K562 (cell line): ENCODE measurements at regions not wholly inside any gene's neighbourhood (a gene's known extent, or its start where the extent isn't known, plus 50 kb on each side); places are given as distances from the start of the nearest gene placed in this dataset.

Experiments used
- ATAC-seq: fragments of 200-7000 bp; cut with Tn5 transposase; 3 replicates; pipeline ENCODE4 v1.9.1; 2020; ENCODE audit warnings: moderate library complexity
- BruUV-seq: library from RNA; stranded (reverse); fragments of 400-500 nt; replicated peaks from 2 replicates; lab custom pipeline; 2021; lab: Mats Ljungman, UMichigan
- CTCF ChIA-PET: fragments of 300-600 bp; formaldehyde crosslinking; extraction: SDS; loops from one replicate; lab custom pipeline; 2021; ENCODE audit warnings: low intra/inter-chr PET ratio; lab: Yijun Ruan, JAX
- POLR2A ChIA-PET: fragments of 300-600, 350-650 bp; sonication (Branson Sonifier 250); formaldehyde crosslinking; extraction: SDS; loops from one replicate; lab custom pipeline; 2021; ENCODE audit warnings: antibody characterized with exemption, inconsistent platforms; lab: Yijun Ruan, JAX
- DNase-seq, 4 experiments: peaks; one replicate each; pipeline versions ENCODE4 v3.0.0 to v3.0.0-alpha.2; 2011 to 2018; ENCODE audit warnings: low spot score in 3 of 4, mixed read lengths in 3 of 4; ENCODE audit errors: extremely low read depth in 1 of 4
- FAIRE-seq: peaks from 2 replicates; lab custom pipeline; 2011; peaks lifted over from hg19 to GRCh38; lab: Jason Lieb, UNC
- H2AFZ ChIP-seq: 2 replicates; pipeline ENCODE4 v1.6.0; 2011; ENCODE audit warnings: low read depth, low read length, control low read depth, inconsistent platforms
- H3K27ac ChIP-seq: fragments of 200-600 bp; 3 replicates; pipeline ENCODE4 v1.8.0; 2011; ENCODE audit warnings: low read depth, mild to moderate bottlenecking, control low read depth, inconsistent platforms, low read length, moderate library complexity, mixed read lengths; ENCODE audit errors: extremely low read depth
- H3K27me3 ChIP-seq, 2 experiments: fragments of 300-600 bp in 1 of 2; 2 replicates in 1 of 2; 3 replicates in 1 of 2; pipeline versions ENCODE4 v1.6.0 to v1.8.0; 2011; ENCODE audit warnings: inconsistent platforms in 2 of 2, low read length in 2 of 2, mild to moderate bottlenecking in 1 of 2, mixed read lengths in 1 of 2, moderate library complexity in 1 of 2; ENCODE audit not compliant: control insufficient read depth in 2 of 2, insufficient read depth in 2 of 2
- H3K36me3 ChIP-seq: fragments of 300-600 bp; 3 replicates; pipeline ENCODE4 v1.8.0; 2011; ENCODE audit warnings: mild to moderate bottlenecking, low read length, inconsistent platforms; ENCODE audit not compliant: control insufficient read depth, insufficient read depth
- H3K4me1 ChIP-seq, 2 experiments: fragments of 200-600 bp in 1 of 2; replicated peaks in 1 of 2; 2 replicates in 1 of 2; 3 replicates in 1 of 2; pipeline versions ENCODE4 v1.5.1 to v1.8.0; 2011; ENCODE audit warnings: inconsistent platforms in 2 of 2, low read length in 2 of 2, mild to moderate bottlenecking in 1 of 2, mixed read lengths in 1 of 2, moderate library complexity in 1 of 2; ENCODE audit not compliant: control insufficient read depth in 2 of 2, insufficient read depth in 2 of 2
- H3K4me2 ChIP-seq: 2 replicates; pipeline ENCODE4 v1.6.1; 2011; ENCODE audit warnings: low read length, control low read depth, inconsistent platforms, mixed read lengths; ENCODE audit not compliant: insufficient read depth
- H3K4me3 ChIP-seq: fragments of 200-600 bp; sonication (generic), shearing (Covaris generic); 2 replicates; pipeline ENCODE4 v1.5.1; 2016; ENCODE audit warnings: control low read depth, inconsistent platforms
- H3K79me2 ChIP-seq: fragments of 200-600 bp; 3 replicates; pipeline ENCODE4 v1.8.0; 2011; ENCODE audit warnings: low read length, inconsistent platforms; ENCODE audit not compliant: control insufficient read depth, insufficient read depth
- H3K9ac ChIP-seq, 2 experiments: 2 replicates each; pipeline versions ENCODE4 v1.6.0 to v1.6.1; 2011; ENCODE audit warnings: low read depth in 2 of 2, low read length in 2 of 2, control low read depth in 1 of 2, inconsistent platforms in 1 of 2, mild to moderate bottlenecking in 1 of 2, mixed read lengths in 1 of 2; ENCODE audit not compliant: insufficient read depth in 1 of 2
- H3K9me1 ChIP-seq: one replicate; pipeline ENCODE4 v1.6.0; 2011; ENCODE audit warnings: inconsistent platforms, mild to moderate bottlenecking, low read length, moderate library complexity; ENCODE audit not compliant: control insufficient read depth, insufficient read depth
- H3K9me3 ChIP-seq: replicated peaks from 2 replicates; pipeline ENCODE4 v1.5.1; 2011; ENCODE audit warnings: low read depth, low read length, inconsistent platforms; ENCODE audit not compliant: control insufficient read depth, insufficient read depth
- H4K20me1 ChIP-seq: replicated peaks from 2 replicates; pipeline ENCODE4 v1.6.1; 2011; ENCODE audit warnings: low read length, inconsistent platforms, mixed read lengths; ENCODE audit not compliant: control insufficient read depth, insufficient read depth
- BRD4 ChIP-seq: fragments of 200-600 bp; sonication (generic); IDR thresholded peaks from 2 replicates; pipeline ENCODE4 v1.6.1; 2017; ENCODE audit warnings: inconsistent platforms
- CBX5 ChIP-seq: IDR thresholded peaks from 2 replicates; pipeline ENCODE4 v1.6.1; 2014; ENCODE audit warnings: low read depth, borderline replicate concordance
- CEBPB ChIP-seq: fragments of 450-650 bp; IDR thresholded peaks from 2 replicates; pipeline ENCODE4 v1.6.1; 2016; ENCODE audit warnings: missing genetic modification characterization, missing compliant biosample characterization
- CTCFL ChIP-seq: IDR thresholded peaks from 2 replicates; pipeline ENCODE4 v1.6.1; 2011; ENCODE audit warnings: borderline replicate concordance, low read depth, mild to moderate bottlenecking, moderate library complexity, low read length; ENCODE audit not compliant: insufficient read depth, poor library complexity, severe bottlenecking
- FOXA1 ChIP-seq: fragments of 450-650 bp; IDR thresholded peaks from 2 replicates; pipeline ENCODE4 v1.6.1; 2016; ENCODE audit warnings: mild to moderate bottlenecking, borderline replicate concordance
- KAT2B ChIP-seq: IDR thresholded peaks from one replicate; pipeline ENCODE4 v1.6.1; 2012; ENCODE audit warnings: low read depth, mild to moderate bottlenecking, control low read depth, inconsistent platforms, low read length, moderate library complexity
- MCM5 ChIP-seq: fragments of 450-650 bp; IDR thresholded peaks from 2 replicates; pipeline ENCODE4 v1.6.1; 2016; ENCODE audit warnings: low read depth
- MTA2 ChIP-seq: fragments of 450-650 bp; IDR thresholded peaks from 2 replicates; pipeline ENCODE4 v1.6.1; 2016; ENCODE audit warnings: low read depth
- NKRF ChIP-seq: fragments of 450-650 bp; IDR thresholded peaks from 2 replicates; pipeline ENCODE4 v1.6.1; 2016; ENCODE audit warnings: borderline replicate concordance
- RHOXF2B ChIP-seq: fragments of 250-450 bp; sonication (Bioruptor Pico); conservative IDR thresholded peaks from 2 replicates; pipeline ENCODE4 v1.5.1; 2021
- SLC30A9 ChIP-seq: fragments of 250-450 bp; sonication (Bioruptor Pico); IDR thresholded peaks from 2 replicates; pipeline ENCODE4 v1.8.0; 2022; ENCODE audit warnings: mild to moderate bottlenecking, moderate library complexity
- SRSF3 ChIP-seq: fragments of 200-400 bp; formaldehyde crosslinking; IDR thresholded peaks from 2 replicates; pipeline ENCODE4 v1.6.1; 2016; ENCODE audit warnings: mild to moderate bottlenecking, low read length, moderate library complexity; ENCODE audit not compliant: insufficient read depth
- STAG1 ChIP-seq: sonication (generic); formaldehyde crosslinking; IDR thresholded peaks from 2 replicates; pipeline ENCODE4 v1.5.0; 2020; ENCODE audit warnings: missing genetic modification reagents, borderline replicate concordance
- ZNF121 ChIP-seq: sonication (generic); formaldehyde crosslinking; conservative IDR thresholded peaks from 2 replicates; pipeline ENCODE4 v1.8.0; 2022; ENCODE audit warnings: missing genetic modification reagents
- ZNF134 ChIP-seq: fragments of 250-450 bp; sonication (Bioruptor Pico); conservative IDR thresholded peaks from 2 replicates; pipeline ENCODE4 v1.4.0; 2020
- ZNF764 ChIP-seq: fragments of 250-450 bp; sonication (Bioruptor Pico); IDR thresholded peaks from 2 replicates; pipeline ENCODE4 v1.4.0; 2020; ENCODE audit warnings: low read depth, mild to moderate bottlenecking, moderate library complexity
- WGBS: fragments of 100-300 bp; shearing (Covaris generic); methylation state at CpG from one replicate; pipeline ENCODE4 v1.1.6; 2016; ENCODE audit warnings: low coverage, mixed read lengths; ENCODE audit not compliant: insufficient coverage; ENCODE audit errors: missing lambda C conversion rate; 5-methylcytosine and 5-hydroxymethylcytosine counted together
- in situ Hi-C: fragments of 300-500 bp; cut with MboI; formaldehyde crosslinking; loops from 4 replicates; pipeline ENCODE4 v1.15.0; 2018; ENCODE audit warnings: inconsistent platforms, mixed read lengths
- intact Hi-C: fragments of 100-400 bp; cut with micrococcal nuclease; formaldehyde crosslinking; loops from 2 replicates; pipeline ENCODE4 v1.14.2; 2022
- TF ChIP-seq, protein P1 (sequence below): fragments of 250-450 bp; sonication (Bioruptor Pico); IDR thresholded peaks from 2 replicates; pipeline ENCODE4 v1.4.0; 2020; ENCODE audit warnings: borderline replicate concordance

GRCh38 chr13:86765462-86765861, 905.7 kb upstream of the SLITRK5 start (continued):
- TF ChIP-seq ZNF764 (CRISPR knock-in tag) (no peak), ZNF121 (CRISPR knock-in tag) (no peak), SLC30A9 (CRISPR knock-in tag) (no peak), ZNF134 (CRISPR knock-in tag) (no peak), BRD4 (no peak), FOXA1 (no peak)
- TF ChIP-seq, all 486 proteins: peak for 0

GRCh38 chr13:86788616-86789015, 882.6 kb upstream of the SLITRK5 start:
- no TSS peak for BruUV-seq
- H3K36me3 ChIP-seq = no peaks in the 10 kb centered on the region
- H3K27ac ChIP-seq = no peak overlapping the region
- ATAC-seq = no peak
- ChIA-PET POLR2A (no interaction called here), CTCF (no interaction called here)
- no peaks in the 10 kb centered on the region for H3K9me1 ChIP-seq
- no peak for FAIRE-seq
- H3K4me2 ChIP-seq = no peak overlapping the region
- H3K4me1 ChIP-seq = no peaks in the 10 kb centered on the region
- no peak overlapping the region for H3K9ac ChIP-seq
- no peaks in the 10 kb centered on the region; the same call in 1 of the 2 replicates for H3K9me3 ChIP-seq
- in situ Hi-C loops = no loop called here
- TF ChIP-seq SRSF3 (no peak), NKRF (no peak), KAT2B (no peak), RHOXF2B (CRISPR knock-in tag) (no peak), CBX5 (no peak), CEBPB (tag) (no peak), MTA2 (no peak), MCM5 (no peak), STAG1 (CRISPR knock-in tag) (no peak), CTCFL (no peak)
- TF ChIP-seq, protein P1, sequence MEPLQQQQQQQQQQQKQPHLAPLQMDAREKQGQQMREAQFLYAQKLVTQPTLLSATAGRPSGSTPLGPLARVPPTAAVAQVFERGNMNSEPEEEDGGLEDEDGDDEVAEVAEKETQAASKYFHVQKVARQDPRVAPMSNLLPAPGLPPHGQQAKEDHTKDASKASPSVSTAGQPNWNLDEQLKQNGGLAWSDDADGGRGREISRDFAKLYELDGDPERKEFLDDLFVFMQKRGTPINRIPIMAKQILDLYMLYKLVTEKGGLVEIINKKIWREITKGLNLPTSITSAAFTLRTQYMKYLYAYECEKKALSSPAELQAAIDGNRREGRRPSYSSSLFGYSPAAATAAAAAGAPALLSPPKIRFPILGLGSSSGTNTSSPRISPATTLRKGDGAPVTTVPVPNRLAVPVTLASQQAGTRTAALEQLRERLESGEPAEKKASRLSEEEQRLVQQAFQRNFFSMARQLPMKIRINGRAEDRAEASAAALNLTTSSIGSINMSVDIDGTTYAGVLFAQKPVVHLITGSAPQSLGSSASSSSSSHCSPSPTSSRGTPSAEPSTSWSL (CRISPR knock-in tag) = no peak
- DNase-seq = no peak
- H3K27me3 ChIP-seq = no peaks in the 10 kb centered on the region
- no peaks in the 10 kb centered on the region for H4K20me1 ChIP-seq
- no peaks in the 10 kb centered on the region for H3K79me2 ChIP-seq
- H2AFZ ChIP-seq = no peak overlapping the region
- 0% methylated on average over 1 of the region's 2 CpGs for WGBS
- no peak overlapping the region for H3K4me3 ChIP-seq
- intact Hi-C loops = no loop called here
